Fibroblast of the aortic adventitia (primary cell): ENCODE measurements at regions not wholly inside any gene's neighbourhood (a gene's known extent, or its start where the extent isn't known, plus 50 kb on each side); places are given as distances from the start of the nearest gene placed in this dataset.

Experiments
- DNase-seq: peaks from one replicate; pipeline ENCODE4 v3.0.0-alpha.2; 2010; ENCODE audit warnings: low read depth
- H3K4me3 ChIP-seq: 2 replicates; pipeline ENCODE4 v1.5.1; 2011; ENCODE audit warnings: low read depth, mild to moderate bottlenecking, control low read depth, low read length, moderate library complexity
- CTCF ChIP-seq: IDR thresholded peaks from 2 replicates; pipeline ENCODE4 v1.5.1; 2011; ENCODE audit warnings: mild to moderate bottlenecking, low read length, control low read depth, inconsistent platforms; ENCODE audit not compliant: insufficient read depth

- TF ChIP-seq CTCF = no peak
- H3K4me3 ChIP-seq = no peak overlapping the region
- DNase-seq = no peak
These were observed 218.4 kb upstream of the PCDH15 start for GRCh38 chr10:55019439-55019838.

- no peak for DNase-seq
- TF ChIP-seq CTCF = no peak
- no peak overlapping the region for H3K4me3 ChIP-seq
These were observed 212.3 kb upstream of the PCDH15 start for GRCh38 chr10:55013318-55013717.

GRCh38 chr10:55002420-55002819 lies 201.4 kb upstream of the PCDH15 start:
- TF ChIP-seq CTCF = no peak
- DNase-seq = no peak
- H3K4me3 ChIP-seq = no peak overlapping the region

- no peak for TF ChIP-seq CTCF
- no peak for DNase-seq
- H3K4me3 ChIP-seq = no peak overlapping the region
These were observed 200.4 kb upstream of the PCDH15 start for GRCh38 chr10:55001422-55001821.

GRCh38 chr10:54993148-54993547 lies 192.1 kb upstream of the PCDH15 start:
- TF ChIP-seq CTCF = no peak
- DNase-seq = no peak
- no peak overlapping the region for H3K4me3 ChIP-seq

GRCh38 chr10:54985732-54986131 lies 184.7 kb upstream of the PCDH15 start:
- TF ChIP-seq CTCF = no peak
- no peak for DNase-seq
- no peak overlapping the region for H3K4me3 ChIP-seq

GRCh38 chr10:54983255-54983654 lies 182.2 kb upstream of the PCDH15 start:
- TF ChIP-seq CTCF = no peak
- no peak for DNase-seq
- H3K4me3 ChIP-seq = no peak overlapping the region
